Ishikawa (cell line): ENCODE measurements at regions not wholly inside any gene's neighbourhood (a gene's known extent, or its start where the extent isn't known, plus 50 kb on each side); places are given as distances from the start of the nearest gene placed in this dataset.

ENCODE experiments used
- CEBPB ChIP-seq: IDR thresholded peaks from 2 replicates; pipeline ENCODE4 v1.6.1; 2012
- CREB1 ChIP-seq: IDR thresholded peaks from 2 replicates; pipeline ENCODE4 v1.6.1; 2012; ENCODE audit warnings: low read depth
- EGR1 ChIP-seq: IDR thresholded peaks from 2 replicates; pipeline ENCODE4 v1.6.1; 2012
- EP300 ChIP-seq: IDR thresholded peaks from 2 replicates; pipeline ENCODE4 v1.6.1; 2012; ENCODE audit warnings: borderline replicate concordance
- FOXM1 ChIP-seq: IDR thresholded peaks from 2 replicates; pipeline ENCODE4 v1.6.1; 2012; ENCODE audit warnings: low read depth, borderline replicate concordance
- NFIC ChIP-seq: IDR thresholded peaks from 2 replicates; pipeline ENCODE4 v1.6.1; 2012
- RAD21 ChIP-seq: IDR thresholded peaks from 2 replicates; pipeline ENCODE4 v1.6.1; 2012; ENCODE audit warnings: low read depth
- TAF1 ChIP-seq: IDR thresholded peaks from 2 replicates; pipeline ENCODE4 v1.6.1; 2012; ENCODE audit warnings: low read depth, mild to moderate bottlenecking
- TCF12 ChIP-seq: IDR thresholded peaks from 2 replicates; pipeline ENCODE4 v1.6.1; 2012; ENCODE audit warnings: low read depth
- TEAD4 ChIP-seq: IDR thresholded peaks from 2 replicates; pipeline ENCODE4 v1.6.1; 2012
- YY1 ChIP-seq: IDR thresholded peaks from 2 replicates; pipeline ENCODE4 v1.6.1; 2012; ENCODE audit warnings: low read depth
- ZBTB7A ChIP-seq: IDR thresholded peaks from 2 replicates; pipeline ENCODE4 v1.6.1; 2012; ENCODE audit warnings: low read depth
- TF ChIP-seq, protein P1 (sequence below): IDR thresholded peaks from 2 replicates; pipeline ENCODE4 v1.6.1; 2012
- TF ChIP-seq, protein P2 (sequence below): IDR thresholded peaks from 2 replicates; pipeline ENCODE4 v1.6.1; 2012; ENCODE audit warnings: low read depth, mild to moderate bottlenecking
- TF ChIP-seq, protein P3 (sequence below): IDR thresholded peaks from 2 replicates; pipeline ENCODE4 v1.6.1; 2012

DNA sequence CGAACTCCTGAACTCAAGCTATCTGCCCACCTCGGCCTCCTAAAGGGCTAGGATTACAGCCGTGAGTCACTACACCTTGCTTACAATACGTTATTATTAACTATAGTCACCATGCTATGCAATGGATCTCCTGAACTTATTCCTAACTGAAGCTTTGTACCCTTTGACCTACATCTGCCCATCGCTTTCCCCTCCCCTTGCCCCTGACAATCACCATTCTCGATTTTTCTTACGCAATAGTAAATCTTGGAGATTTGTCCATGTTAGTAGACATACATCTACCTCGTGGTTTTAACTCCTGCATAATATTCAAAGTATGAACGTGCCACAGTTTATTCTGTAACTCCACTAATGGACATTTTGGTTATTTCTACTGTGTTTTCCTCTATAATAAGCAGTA lies 120.6 kb downstream of the NPIPB5 start:
- TF ChIP-seq, protein P1, sequence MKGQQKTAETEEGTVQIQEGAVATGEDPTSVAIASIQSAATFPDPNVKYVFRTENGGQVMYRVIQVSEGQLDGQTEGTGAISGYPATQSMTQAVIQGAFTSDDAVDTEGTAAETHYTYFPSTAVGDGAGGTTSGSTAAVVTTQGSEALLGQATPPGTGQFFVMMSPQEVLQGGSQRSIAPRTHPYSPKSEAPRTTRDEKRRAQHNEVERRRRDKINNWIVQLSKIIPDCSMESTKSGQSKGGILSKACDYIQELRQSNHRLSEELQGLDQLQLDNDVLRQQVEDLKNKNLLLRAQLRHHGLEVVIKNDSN: no peak
- peak; percentile 43; the same call in 1 of the 2 replicates for TF ChIP-seq CEBPB

DNA sequence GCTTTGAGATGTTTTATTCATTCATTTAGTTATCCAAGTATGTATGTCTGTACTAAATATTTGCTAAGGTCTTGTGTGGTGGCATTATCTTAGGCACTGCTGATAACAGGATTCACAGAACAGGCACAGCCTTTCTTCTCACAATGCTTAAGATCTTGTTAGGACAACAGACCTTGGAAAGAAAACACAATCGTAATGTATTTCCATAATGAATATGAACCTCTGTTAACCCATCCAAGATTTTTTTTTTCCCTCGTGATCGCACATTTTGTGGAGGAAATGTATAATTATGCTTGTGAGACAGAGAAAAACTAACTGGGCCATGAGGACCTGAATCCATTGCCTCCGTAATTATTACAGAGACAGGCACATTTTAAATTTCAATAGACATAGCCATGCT lies 121.9 kb downstream of the NPIPB5 start:
- TF ChIP-seq TEAD4 (no peak), ZBTB7A (no peak), TAF1 (no peak), NFIC (no peak), EP300 (no peak)
- TF ChIP-seq, protein P2, sequence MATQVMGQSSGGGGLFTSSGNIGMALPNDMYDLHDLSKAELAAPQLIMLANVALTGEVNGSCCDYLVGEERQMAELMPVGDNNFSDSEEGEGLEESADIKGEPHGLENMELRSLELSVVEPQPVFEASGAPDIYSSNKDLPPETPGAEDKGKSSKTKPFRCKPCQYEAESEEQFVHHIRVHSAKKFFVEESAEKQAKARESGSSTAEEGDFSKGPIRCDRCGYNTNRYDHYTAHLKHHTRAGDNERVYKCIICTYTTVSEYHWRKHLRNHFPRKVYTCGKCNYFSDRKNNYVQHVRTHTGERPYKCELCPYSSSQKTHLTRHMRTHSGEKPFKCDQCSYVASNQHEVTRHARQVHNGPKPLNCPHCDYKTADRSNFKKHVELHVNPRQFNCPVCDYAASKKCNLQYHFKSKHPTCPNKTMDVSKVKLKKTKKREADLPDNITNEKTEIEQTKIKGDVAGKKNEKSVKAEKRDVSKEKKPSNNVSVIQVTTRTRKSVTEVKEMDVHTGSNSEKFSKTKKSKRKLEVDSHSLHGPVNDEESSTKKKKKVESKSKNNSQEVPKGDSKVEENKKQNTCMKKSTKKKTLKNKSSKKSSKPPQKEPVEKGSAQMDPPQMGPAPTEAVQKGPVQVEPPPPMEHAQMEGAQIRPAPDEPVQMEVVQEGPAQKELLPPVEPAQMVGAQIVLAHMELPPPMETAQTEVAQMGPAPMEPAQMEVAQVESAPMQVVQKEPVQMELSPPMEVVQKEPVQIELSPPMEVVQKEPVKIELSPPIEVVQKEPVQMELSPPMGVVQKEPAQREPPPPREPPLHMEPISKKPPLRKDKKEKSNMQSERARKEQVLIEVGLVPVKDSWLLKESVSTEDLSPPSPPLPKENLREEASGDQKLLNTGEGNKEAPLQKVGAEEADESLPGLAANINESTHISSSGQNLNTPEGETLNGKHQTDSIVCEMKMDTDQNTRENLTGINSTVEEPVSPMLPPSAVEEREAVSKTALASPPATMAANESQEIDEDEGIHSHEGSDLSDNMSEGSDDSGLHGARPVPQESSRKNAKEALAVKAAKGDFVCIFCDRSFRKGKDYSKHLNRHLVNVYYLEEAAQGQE: no peak
- TF ChIP-seq, protein P3, sequence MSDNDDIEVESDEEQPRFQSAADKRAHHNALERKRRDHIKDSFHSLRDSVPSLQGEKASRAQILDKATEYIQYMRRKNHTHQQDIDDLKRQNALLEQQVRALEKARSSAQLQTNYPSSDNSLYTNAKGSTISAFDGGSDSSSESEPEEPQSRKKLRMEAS: no peak

DNA sequence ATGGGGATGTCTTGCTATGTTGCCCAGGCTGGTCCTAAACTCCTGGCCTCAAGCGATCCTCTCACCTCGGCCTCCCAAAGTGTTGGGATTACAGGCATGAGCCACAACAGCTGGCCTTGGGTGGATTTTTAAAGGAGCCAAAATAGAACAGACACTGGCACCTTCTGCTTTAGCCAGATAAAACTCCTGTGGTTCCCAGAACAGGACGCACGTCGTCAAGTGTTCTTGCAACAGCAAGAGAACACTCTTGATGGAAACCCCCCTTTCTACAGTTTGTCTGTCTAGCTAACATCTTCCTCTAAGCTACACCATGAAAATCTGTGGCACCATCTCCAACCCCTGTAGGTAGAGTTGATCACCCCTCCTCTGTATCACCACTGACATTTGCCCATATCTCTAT lies 122.6 kb downstream of the NPIPB5 start:
- TF ChIP-seq, protein P3: no peak
- TF ChIP-seq TAF1: no peak
- no peak for TF ChIP-seq ZBTB7A

DNA sequence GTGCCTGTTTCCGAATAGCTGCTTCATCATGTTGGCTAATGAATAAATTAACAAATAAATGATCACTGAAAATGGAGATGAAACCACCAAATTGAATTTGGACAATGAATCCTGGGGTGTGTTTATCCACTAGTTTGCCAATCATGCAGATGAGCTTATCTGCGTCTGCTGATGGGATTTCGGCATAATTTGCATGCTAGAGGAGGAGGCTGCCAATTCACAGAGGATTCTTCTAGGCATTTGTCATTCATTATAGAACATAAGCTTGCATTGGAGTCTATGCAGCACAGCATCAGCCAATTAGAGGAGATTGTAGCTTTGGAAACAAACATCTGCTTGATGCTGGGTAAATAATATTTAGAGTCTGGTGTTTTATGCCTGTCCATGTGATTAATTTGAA lies 123.1 kb downstream of the NPIPB5 start:
- TF ChIP-seq, protein P1: no peak
- TF ChIP-seq TEAD4 (no peak), CEBPB (no peak), EGR1 (no peak), TAF1 (no peak), RAD21 (no peak), YY1 (no peak), TCF12 (no peak), NFIC (no peak), ZBTB7A (no peak), EP300 (no peak), CREB1 (no peak), FOXM1 (no peak)
- TF ChIP-seq, protein P3: no peak
- TF ChIP-seq, protein P2: no peak

DNA sequence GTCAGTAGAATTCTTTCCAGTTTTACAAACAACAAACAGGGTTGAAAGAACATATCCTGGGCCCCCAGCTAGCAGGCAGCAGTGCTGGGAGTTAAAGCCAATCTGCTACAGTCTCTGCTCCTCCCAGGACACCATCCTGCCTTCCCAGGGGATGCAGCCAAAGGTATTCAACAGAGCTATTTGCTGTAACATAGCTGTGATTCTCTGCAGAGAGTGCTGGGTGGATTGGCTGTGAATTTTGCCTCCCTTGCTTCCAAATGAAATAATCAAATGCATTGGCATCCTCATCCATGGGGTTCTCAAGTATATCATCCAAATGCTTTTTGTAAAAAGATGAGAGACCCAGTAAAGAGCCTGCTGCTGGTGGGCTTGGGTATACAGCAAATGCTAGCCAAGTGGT lies 124.3 kb downstream of the NPIPB5 start:
- TF ChIP-seq, protein P1: no peak
- no peak for TF ChIP-seq CREB1
- TF ChIP-seq FOXM1: no peak
- TF ChIP-seq EGR1: no peak
- no peak for TF ChIP-seq RAD21
- TF ChIP-seq EP300: no peak
- TF ChIP-seq NFIC: no peak
- TF ChIP-seq TEAD4: no peak
- TF ChIP-seq, protein P2: no peak
- no peak for TF ChIP-seq CEBPB
- TF ChIP-seq ZBTB7A: no peak
- TF ChIP-seq YY1: no peak
- TF ChIP-seq TAF1: no peak
- TF ChIP-seq, protein P3: no peak
- no peak for TF ChIP-seq TCF12
